ENCODE measurements at regions not wholly inside any gene's neighbourhood (a gene's known extent, or its start where the extent isn't known, plus 50 kb on each side); places are given as distances from the start of the nearest gene placed in this dataset.

DNA sequence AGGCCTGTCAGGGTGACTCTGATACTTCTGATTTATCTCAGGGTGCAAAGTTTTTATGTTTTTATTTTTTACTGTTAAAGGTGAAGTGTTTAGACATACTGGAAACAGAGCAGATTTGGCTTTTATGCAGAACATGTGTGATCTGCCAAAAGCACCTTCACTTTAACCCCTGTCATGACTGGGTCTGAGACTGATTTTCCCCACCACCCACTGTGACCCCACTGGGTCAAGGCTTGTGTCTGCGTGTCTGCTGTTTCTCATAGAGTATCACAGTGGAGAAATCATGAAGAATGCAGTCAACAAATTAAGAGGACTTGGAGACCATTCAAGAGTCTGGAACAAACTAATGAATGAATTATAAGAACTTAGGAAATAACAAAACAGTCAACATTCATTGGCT is 131.2 kb downstream of the SPTSSA start:
- Mint-ChIP-seq H3K27ac (no peak overlapping the region), H3K36me3 (ENCODE audit: insufficient read depth) (no peaks in the 10 kb centered on the region), H3K27me3 (no peaks in the 10 kb centered on the region), H3K4me3 (ENCODE audit: low read depth) (no peak overlapping the region), H3K9me3 (ENCODE audit: low read depth) (no peaks in the 10 kb centered on the region), H3K4me1 (ENCODE audit: low read depth) (peaks cover 2% of the 10 kb centered on the region)
- TF ChIP-seq, protein P1, sequence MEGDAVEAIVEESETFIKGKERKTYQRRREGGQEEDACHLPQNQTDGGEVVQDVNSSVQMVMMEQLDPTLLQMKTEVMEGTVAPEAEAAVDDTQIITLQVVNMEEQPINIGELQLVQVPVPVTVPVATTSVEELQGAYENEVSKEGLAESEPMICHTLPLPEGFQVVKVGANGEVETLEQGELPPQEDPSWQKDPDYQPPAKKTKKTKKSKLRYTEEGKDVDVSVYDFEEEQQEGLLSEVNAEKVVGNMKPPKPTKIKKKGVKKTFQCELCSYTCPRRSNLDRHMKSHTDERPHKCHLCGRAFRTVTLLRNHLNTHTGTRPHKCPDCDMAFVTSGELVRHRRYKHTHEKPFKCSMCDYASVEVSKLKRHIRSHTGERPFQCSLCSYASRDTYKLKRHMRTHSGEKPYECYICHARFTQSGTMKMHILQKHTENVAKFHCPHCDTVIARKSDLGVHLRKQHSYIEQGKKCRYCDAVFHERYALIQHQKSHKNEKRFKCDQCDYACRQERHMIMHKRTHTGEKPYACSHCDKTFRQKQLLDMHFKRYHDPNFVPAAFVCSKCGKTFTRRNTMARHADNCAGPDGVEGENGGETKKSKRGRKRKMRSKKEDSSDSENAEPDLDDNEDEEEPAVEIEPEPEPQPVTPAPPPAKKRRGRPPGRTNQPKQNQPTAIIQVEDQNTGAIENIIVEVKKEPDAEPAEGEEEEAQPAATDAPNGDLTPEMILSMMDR (IDR thresholded peaks at IDR 0.05; ENCODE audit: unreplicated experiment) = no peak
- DNase-seq (ENCODE audit: low spot score, unreplicated experiment) = no peak

DNA sequence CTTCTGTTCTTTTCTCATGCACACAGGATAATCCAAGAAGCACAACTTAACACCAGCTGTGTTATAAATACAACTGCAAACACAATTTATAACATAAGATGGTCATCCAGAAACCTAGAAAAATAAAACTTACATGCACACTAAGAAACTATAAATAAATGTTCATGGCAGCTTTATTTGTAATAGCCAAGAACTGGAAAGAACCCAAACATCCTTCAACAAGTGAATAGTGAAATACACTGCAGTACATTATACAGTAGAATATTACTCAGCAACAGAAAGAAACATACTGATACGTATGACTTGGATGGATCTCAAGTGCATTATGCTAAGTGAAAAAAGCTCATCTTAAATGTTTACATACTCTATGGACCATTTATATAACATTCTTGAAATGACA is 132.7 kb downstream of the SPTSSA start:
- H3K27ac Mint-ChIP-seq = no peak overlapping the region
- H3K36me3 Mint-ChIP-seq (ENCODE audit: insufficient read depth) = no peaks in the 10 kb centered on the region
- DNase-seq (ENCODE audit: low spot score, unreplicated experiment) = no peak
- TF ChIP-seq, protein P1 (IDR thresholded peaks at IDR 0.05; ENCODE audit: unreplicated experiment) = no peak
- peaks cover 2% of the 10 kb centered on the region for H3K4me1 Mint-ChIP-seq (ENCODE audit: low read depth)
- H3K4me3 Mint-ChIP-seq (ENCODE audit: low read depth) = no peak overlapping the region
- H3K9me3 Mint-ChIP-seq (ENCODE audit: low read depth) = no peaks in the 10 kb centered on the region
- no peaks in the 10 kb centered on the region for H3K27me3 Mint-ChIP-seq

DNA sequence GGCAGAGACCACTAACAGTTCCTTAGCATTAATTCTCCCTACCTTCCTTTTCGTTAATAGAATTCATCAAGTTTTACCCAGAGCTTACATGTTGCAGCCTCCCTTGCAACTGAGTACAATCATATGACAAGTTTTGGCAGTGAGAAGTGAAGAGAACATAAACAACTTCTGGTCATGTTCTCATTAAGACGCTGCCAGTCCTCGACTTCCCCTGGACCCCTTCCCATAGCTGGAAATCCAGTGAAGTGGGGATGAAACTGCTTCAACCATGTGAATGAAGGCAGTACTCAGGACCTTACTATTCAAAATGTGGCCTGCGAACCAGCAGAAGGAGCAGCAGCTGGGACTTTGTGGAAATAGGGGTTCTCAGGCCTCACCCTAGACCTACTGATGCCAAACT is 133.9 kb downstream of the SPTSSA start:
- DNase-seq (ENCODE audit: low spot score, unreplicated experiment) = no peak
- no peak overlapping the region for H3K27ac Mint-ChIP-seq
- no peaks in the 10 kb centered on the region for H3K27me3 Mint-ChIP-seq
- TF ChIP-seq, protein P1 (IDR thresholded peaks at IDR 0.05; ENCODE audit: unreplicated experiment) = no peak
- H3K36me3 Mint-ChIP-seq (ENCODE audit: insufficient read depth) = no peaks in the 10 kb centered on the region
- H3K4me1 Mint-ChIP-seq (ENCODE audit: low read depth) = peaks cover 2% of the 10 kb centered on the region
- no peak overlapping the region for H3K4me3 Mint-ChIP-seq (ENCODE audit: low read depth)
- H3K9me3 Mint-ChIP-seq (ENCODE audit: low read depth) = no peaks in the 10 kb centered on the region

DNA sequence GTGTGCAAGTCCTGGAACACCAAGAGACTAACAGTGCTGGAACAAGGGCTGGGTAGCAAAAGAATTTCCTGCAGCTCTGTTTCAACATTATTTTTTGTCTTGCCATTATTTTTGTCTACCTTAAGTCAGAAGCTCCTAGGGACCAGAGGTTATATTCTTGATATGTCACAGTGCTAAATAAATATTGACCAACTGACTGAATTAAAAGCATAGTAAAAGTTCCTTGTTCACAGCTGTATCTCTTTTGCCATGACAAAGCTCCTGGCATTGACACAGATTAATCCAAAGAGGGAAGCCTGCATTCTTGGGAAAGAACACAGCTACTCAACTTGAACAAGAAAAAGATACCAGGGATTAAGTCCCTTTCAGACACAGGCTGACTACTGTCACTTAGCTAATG is 136.5 kb downstream of the SPTSSA start:
- TF ChIP-seq, protein P1 (IDR thresholded peaks at IDR 0.05; ENCODE audit: unreplicated experiment) = no peak
- H3K4me3 Mint-ChIP-seq (ENCODE audit: low read depth) = no peak overlapping the region
- no peaks in the 10 kb centered on the region for H3K9me3 Mint-ChIP-seq (ENCODE audit: low read depth)
- DNase-seq (ENCODE audit: low spot score, unreplicated experiment) = no peak
- H3K27me3 Mint-ChIP-seq = no peaks in the 10 kb centered on the region
- H3K4me1 Mint-ChIP-seq (ENCODE audit: low read depth) = no peaks in the 10 kb centered on the region
- H3K36me3 Mint-ChIP-seq (ENCODE audit: insufficient read depth) = no peaks in the 10 kb centered on the region
- no peak overlapping the region for H3K27ac Mint-ChIP-seq

DNA sequence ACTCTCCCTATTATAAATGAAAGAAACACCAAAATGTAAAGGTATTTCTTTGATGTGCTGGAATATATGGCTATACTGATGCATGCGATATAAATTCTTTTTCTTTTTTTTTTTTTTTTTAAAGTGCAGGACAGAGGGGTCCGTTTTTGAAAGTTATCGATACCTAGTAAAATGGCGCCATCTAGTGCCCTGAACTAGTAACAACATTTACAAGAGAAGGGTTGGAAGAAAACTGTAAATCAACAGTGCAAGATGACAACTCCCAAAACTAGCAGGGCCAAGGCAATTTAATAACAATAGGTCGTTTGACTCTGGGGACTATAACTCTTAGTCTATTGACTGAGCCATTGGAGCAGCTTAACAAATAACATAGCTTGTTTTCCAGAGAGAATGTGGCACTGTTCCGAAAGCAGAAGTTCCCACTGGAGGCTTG is 137.7 kb downstream of the SPTSSA start:
- peak; percentile 14 for DNase-seq (ENCODE audit: low spot score, unreplicated experiment)

More for the DNA sequence above, 137.7 kb downstream of the SPTSSA start:
- no peak overlapping the region for H3K27ac Mint-ChIP-seq
- H3K4me3 Mint-ChIP-seq (ENCODE audit: low read depth) = no peak overlapping the region
- H3K9me3 Mint-ChIP-seq (ENCODE audit: low read depth) = peaks cover 3% of the 10 kb centered on the region
- H3K36me3 Mint-ChIP-seq (ENCODE audit: insufficient read depth) = no peaks in the 10 kb centered on the region
- no peaks in the 10 kb centered on the region for H3K4me1 Mint-ChIP-seq (ENCODE audit: low read depth)
- H3K27me3 Mint-ChIP-seq = no peaks in the 10 kb centered on the region
- TF ChIP-seq, protein P1 (IDR thresholded peaks at IDR 0.05; ENCODE audit: unreplicated experiment) = peak; percentile 86
